ENCODE measurements at regions not wholly inside any gene's neighbourhood (a gene's known extent, or its start where the extent isn't known, plus 50 kb on each side); places are given as distances from the start of the nearest gene placed in this dataset.

GRCh38 chr5:66413931-66414330 lies 182.3 kb upstream of the MAST4 start:
- TF ChIP-seq SP1 (IDR thresholded peaks at IDR 0.05; ENCODE audit: low read depth) (no peak), ZFX (IDR thresholded peaks at IDR 0.05) (no peak), ZBTB33 (IDR thresholded peaks at IDR 0.05; ENCODE audit: extremely low read depth, insufficient replicate concordance, low read length) (no peak), CEBPB (IDR thresholded peaks at IDR 0.05; ENCODE audit: low read depth) (no peak), ZNF274 (IDR thresholded peaks at IDR 0.05; ENCODE audit: low read depth, low read length) (no peak), CTCF (IDR thresholded peaks at IDR 0.05 in 2 of 3, conservative IDR thresholded peaks at IDR 0.05 in 1 of 3; ENCODE audit: borderline replicate concordance in 1 of 3, insufficient read depth in 1 of 3, low read depth in 2 of 3, low read length in 2 of 3) (no peak), FOSL1 (IDR thresholded peaks at IDR 0.05; ENCODE audit: low read depth) (no peak), POLR2AphosphoS5 (IDR thresholded peaks at IDR 0.05; ENCODE audit: low read depth, low read length) (no peak), ATF3 (IDR thresholded peaks at IDR 0.05) (no peak)
- no peak for ATAC-seq
- Histone ChIP-seq H3K79me2 (ENCODE audit: insufficient read depth, low read length) (no peaks in the 10 kb centered on the region), H3K4me2 (ENCODE audit: low read length) (no peak overlapping the region), H3K9me3 (ENCODE audit: control insufficient read depth in 1 of 2, insufficient read depth in 1 of 2, low read depth in 1 of 2, low read length in 2 of 2) (no peaks in the 10 kb centered on the region), H3K27me3 (ENCODE audit: insufficient read depth, low read length) (no peaks in the 10 kb centered on the region), H3K36me3 (ENCODE audit: control insufficient read depth in 1 of 2, insufficient read depth in 2 of 2, low read length in 2 of 2) (no peaks in the 10 kb centered on the region), H2AFZ (ENCODE audit: low read depth, low read length, poor library complexity, severe bottlenecking) (no peak overlapping the region), H3K4me1 (ENCODE audit: control insufficient read depth in 1 of 2, insufficient read depth in 2 of 2, low read length in 2 of 2) (no peaks in the 10 kb centered on the region), H3K27ac (ENCODE audit: low read depth, low read length) (no peak overlapping the region), H4K20me1 (ENCODE audit: insufficient read depth) (no peaks in the 10 kb centered on the region), H3K9ac (ENCODE audit: low read length) (no peak overlapping the region), H3K4me3 (replicated peaks in 1 of 2; ENCODE audit: low read depth in 1 of 2, low read length in 2 of 2) (no peak overlapping the region), H3K9me2 (ENCODE audit: insufficient read depth) (no peaks in the 10 kb centered on the region)
- POLR2A ChIA-PET = no interaction called here
- RAD21 ChIA-PET (ENCODE audit: low non-redundant PET in 1 of 2, low total read pairs in 2 of 2, uncharacterized antibody in 2 of 2, unreplicated experiment in 2 of 2) = no interaction called here
- no TSS peak for BruUV-seq (replicated peaks)
- intact Hi-C loops (cut with micrococcal nuclease) = no loop called here
- no peak for DNase-seq (ENCODE audit: low read depth, low spot score)
- CTCF ChIA-PET = no interaction called here
